GM21717 (cell line): ENCODE measurements at regions not wholly inside any gene's neighbourhood (a gene's known extent, or its start where the extent isn't known, plus 50 kb on each side); places are given as distances from the start of the nearest gene placed in this dataset.

Experiments used
- ATAC-seq: cut with Tn5 transposase; IDR thresholded peaks from one replicate; pipeline ENCODE4 v1.9.1; 2021; ENCODE audit warnings: mild to moderate bottlenecking, moderate library complexity; ENCODE audit not compliant: unreplicated experiment

DNA sequence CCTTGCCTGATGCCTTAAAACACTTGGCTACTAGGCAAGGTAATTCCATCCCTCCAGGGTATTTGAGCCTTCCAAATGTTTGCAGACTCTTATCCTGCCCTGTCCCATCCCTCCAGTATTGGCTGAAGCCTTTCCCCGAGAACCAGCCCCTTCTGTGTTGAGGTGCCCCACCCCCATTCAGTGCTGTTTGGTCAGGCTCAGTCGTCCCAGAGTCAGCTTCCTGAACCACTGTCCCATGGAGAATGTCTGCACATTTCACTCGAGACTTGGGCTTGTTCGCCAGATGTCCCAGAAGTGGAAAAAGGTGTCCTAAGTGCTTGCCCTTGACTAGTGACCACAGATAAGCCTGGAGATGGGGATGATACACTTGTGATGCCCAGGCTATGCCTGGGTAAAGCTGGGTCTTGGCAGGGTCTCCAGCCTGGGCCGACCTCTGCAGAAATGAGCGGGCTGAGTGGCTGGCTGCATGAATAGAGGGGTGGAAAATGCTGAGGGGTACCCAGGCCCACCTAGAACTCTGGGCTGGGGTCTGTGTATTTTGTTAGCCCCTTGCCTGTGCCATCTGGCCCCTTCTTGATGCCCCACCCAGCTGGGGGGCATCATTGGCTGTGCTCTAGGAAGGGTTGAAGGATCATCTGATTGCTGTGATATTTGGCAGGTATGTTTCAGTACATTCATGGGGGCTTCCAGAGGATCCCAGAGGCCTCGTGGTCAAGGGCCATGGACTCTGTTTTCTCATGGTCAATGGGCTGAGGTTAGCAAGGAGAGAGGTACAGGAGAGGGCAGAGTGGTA, 178.4 kb downstream of the MACROH2A1 start:
- ATAC-seq = no peak

DNA sequence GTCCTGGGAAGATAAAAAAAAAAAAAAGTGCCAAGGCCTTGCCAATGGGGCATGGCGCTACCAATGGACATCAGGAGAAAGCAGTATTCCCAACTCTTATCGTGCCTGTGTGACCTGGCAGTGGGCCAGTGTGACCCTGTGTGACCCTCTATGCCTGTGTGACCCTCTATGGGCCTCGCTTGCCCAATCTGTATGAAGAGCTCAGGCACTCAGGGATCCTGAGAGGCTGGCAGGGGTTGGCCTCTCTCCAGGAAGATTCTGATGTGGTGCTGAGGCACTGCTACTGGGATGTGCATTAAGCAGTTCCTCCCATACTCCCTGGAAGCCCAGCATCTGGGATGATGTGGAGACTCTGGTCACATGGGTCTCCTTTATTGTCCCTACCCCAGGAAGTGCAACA, 179.2 kb downstream of the MACROH2A1 start:
- no peak for ATAC-seq

- ATAC-seq = no peak
Observed at GRCh38 chr5:135218790-135219568, 180.1 kb downstream of the MACROH2A1 start.

DNA sequence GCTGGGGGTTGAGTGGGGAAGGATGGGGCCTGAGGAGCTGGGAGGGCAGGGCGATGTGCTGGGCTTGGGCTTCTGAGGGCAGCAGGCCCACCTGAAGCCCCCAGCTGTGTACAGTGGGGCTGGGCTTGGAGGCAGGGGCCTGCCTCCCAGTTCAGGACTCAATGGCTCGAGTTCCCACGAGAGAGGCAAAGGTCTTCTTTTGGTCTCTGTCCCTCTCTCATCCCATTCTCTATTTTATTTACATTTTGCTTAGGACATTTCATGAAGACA, 180.6 kb downstream of the MACROH2A1 start:
- ATAC-seq = no peak

- no peak for ATAC-seq
Observed at GRCh38 chr5:135217669-135218485, 181.2 kb downstream of the MACROH2A1 start.

GRCh38 chr5:135216471-135217343, 182.3 kb downstream of the MACROH2A1 start:
- no peak for ATAC-seq

- no peak for ATAC-seq
Observed at GRCh38 chr5:135215617-135216470, 181.8 kb upstream of the PITX1 start.

- no peak for ATAC-seq
Observed at GRCh38 chr5:135214897-135215616, 181.0 kb upstream of the PITX1 start.

DNA sequence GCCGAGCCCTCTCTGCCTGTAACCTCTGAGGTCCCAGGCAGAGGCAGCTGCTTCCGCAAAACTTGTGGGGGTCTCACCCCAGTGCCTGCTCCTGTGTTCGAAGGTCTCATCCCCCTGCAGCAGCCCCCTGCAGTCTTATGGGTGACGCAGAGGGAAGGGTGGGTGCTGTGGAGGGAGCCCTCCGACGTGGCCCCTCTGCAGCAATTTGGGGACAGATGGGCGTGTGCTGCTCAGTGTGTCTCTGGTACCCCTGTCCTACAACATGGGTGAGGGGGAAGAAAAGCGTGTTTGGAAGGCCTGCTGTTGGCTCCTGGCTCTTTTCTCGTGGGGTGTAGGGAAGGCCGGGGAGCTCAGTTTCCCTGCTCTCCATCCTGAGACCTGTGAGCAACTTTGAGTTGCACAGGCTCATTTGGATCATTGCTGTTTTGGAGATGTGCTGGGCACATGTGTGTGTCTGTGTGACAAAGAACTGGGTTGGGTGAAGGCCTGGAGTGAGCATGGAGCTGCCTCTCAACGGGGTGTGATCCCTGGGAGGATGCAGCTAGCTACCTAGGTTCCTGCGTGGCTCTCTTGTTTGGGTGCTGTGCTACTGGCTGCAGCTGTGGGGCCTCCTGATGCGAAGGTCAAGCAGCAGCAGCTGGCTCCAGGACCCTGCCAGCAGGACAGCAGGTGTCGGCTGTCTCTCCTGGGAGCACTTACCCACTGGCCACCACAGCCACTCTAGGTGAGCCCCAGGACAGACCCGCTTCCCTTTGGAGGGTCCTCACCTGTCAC, 179.6 kb upstream of the PITX1 start:
- no peak for ATAC-seq

- no peak for ATAC-seq
Observed at GRCh38 chr5:135213027-135213386, 179.0 kb upstream of the PITX1 start.

DNA sequence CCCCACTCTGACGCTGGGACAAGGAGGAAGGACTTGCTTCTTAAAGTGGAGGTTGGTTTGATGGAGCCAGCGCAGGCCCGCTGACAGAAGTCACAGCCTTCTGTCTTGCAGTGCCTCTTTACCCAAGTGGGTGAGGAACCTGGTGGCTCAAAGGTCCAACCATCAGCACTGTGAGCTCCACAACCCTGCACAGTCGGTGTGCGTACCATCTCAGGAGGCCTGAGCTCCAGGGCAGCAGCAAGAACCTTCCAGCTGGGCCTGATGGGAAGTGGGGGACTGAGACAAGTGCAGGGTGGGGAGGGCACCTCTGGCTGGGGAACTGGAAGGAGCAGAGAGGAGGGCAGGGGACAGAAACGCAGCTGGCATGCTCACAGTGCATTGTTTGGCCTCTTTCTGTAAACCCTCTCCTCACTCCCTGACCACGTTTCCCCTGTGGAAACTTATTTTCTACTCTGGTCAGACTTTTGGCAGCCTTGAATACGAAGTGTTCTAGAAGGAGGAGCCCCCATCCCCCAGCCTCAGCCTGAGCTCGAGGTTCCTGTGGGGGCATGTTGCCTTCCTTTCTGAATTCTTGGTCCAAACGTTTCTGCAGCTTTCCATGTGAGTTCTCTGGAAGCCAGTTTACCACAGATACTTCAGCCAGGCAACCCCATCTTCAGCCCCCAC, 178.5 kb upstream of the PITX1 start:
- ATAC-seq = no peak

- ATAC-seq = no peak
Observed at GRCh38 chr5:135211791-135212190, 177.8 kb upstream of the PITX1 start.

DNA sequence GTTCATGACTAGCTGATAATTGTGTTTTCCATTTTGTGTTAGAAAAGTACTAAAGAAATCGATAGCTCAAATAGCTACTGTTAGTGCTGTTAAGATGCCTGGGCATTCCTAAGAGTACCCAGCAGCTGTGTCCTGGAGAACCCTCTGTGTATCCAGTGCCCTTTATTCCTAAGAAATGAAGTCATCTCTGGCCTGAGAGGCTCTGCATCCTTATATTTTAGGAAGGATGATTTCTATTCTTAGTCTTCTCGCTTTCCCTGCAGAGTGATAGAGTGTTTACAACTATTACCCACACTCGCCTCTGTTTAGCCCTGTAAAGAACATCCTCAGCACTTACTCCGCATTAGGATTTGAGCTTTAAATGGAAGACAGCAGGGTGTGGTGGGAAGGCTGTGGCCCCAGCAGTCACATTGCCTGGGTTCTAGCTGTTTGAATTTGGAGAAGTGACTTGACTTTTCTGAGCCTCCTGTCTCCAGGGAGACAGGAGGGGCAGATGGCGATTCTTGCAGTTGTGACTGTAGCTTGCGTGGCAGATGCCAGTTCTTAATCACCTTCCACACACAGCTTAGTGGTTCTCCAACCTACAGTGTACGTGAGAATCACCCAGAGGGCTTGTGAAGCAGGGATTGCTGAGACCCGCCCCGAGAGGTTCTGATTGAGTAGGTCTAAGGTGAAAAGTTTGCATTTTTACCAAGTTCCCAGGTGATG, 177.2 kb upstream of the PITX1 start:
- no peak for ATAC-seq

DNA sequence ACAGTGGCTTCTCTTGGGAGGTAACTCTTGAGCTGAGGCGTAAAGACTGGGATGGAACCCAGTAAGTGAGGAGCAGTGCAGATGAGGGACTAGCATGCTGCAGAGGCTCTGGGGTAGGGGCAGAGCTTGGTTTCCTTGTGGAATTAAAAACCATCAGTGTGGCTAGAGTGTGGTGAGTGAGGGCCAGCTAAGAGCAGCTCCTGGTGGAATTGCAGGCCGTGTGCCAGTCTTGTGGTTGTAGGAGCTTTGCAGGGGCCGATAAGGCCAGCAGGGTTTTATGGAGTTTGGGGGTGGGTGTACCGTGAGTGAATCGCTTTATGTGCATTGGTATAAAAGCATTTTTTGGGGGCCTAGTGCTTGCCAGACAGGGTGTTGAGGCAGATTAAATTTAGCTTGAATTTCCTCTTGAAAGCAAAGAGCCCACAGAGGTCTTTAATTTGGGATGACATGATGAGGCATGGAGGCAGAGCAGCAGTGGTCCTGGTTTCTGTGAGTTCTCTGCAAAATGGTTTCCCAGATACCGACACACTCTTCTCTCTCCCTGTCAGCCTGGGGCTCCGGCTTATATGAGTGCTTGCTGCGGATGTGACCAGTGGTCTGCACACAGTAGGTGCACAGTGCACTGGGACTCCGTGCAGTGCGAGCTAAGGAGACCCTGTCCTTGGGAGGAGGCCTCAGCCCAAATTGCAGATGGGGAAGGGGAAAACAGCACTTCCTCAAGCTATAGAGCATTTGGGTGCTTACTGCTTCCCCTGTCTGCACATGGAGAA, 176.4 kb upstream of the PITX1 start:
- no peak for ATAC-seq

DNA sequence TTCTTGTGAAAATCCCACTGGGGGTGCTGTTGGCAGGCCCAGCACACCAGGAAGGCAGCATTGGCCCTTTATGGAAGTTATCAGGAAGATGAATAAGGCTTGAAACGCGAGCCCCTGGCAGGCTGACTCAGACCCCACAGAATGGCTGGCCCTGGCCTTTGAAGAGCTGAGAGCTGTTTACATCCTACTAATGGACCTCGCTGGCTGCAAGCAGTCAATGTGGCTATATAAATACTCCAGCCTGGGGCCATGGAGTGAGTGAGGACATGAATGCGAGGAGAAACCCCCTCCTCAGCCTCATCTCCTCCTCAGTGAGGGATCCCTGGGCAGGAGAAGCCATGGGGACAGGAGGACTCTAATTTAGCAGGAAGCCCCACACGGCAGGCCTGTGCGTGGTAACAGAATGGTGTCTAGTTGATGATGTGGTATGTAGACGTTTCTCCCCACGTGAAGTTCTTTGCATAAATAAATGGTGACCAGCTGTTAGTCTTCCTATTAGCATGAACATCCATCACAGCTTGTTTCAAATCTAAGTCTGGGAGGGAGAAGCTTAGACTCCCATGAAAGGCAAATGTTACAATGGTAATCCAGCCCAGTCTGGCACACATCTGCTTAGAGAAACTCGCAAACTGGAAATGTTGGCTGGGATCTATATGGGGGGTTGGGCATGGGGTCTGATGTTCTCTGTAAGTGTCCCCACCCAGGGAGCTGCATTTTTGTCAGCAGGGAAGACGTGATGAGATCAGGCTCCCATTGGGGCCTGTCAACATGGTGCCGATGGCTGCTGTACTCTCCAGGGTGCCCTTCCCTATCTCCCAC, 175.1 kb upstream of the PITX1 start:
- no peak for ATAC-seq

DNA sequence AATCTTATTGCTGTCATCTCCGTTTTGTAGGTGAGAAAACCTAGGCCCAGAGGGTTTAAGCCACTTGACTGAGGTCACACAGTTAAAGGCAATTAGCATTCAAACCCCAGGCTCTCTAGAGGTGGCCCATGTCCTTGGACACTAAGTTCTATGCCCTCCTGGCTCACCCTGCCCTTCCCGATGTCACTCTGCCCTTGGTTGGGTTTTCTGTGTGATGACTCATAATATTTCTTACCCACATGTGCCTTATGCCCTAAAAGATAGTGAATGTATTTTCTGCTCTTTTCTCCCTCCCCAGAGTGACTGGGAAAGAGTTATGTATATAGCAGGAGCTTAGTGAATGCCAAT, 174.5 kb upstream of the PITX1 start:
- no peak for ATAC-seq
